NCI-H1436 treated with DMSO at 0.1 percent for 48 hours (cell line): ENCODE measurements at regions not wholly inside any gene's neighbourhood (a gene's known extent, or its start where the extent isn't known, plus 50 kb on each side); places are given as distances from the start of the nearest gene placed in this dataset.

ENCODE experiments used
- DNase-seq: peaks from one replicate; lab custom pipeline; 2025; lab: John Stamatoyannopoulos, UW

- DNase-seq = no peak
These were observed 434.4 kb downstream of the PTPRU start for GRCh38 chr1:29670752-29671151.

GRCh38 chr1:29669912-29670311, 433.6 kb downstream of the PTPRU start:
- DNase-seq = no peak

- DNase-seq = no peak
These were observed 433.0 kb downstream of the PTPRU start for GRCh38 chr1:29669158-29669871.

GRCh38 chr1:29668551-29669157, 432.3 kb downstream of the PTPRU start:
- no peak for DNase-seq

DNA sequence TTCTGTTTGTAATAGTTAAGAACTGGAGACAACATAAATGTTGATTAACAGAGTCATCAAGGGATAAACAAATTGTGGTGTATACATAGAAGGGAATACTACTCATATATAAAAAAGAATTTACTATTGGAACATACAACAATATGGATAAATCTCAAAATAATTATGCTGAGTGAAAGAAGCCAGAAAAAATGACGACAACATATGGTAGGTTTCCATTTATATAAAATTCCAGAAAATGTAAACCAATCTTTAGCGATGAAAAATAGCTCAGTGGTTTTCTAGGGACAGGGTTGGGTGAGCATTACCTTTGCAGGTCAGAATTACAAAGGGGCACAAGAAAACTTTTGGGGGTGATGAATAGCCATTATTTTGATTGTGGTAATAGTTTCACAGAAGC, 431.6 kb downstream of the PTPRU start:
- no peak for DNase-seq

DNA sequence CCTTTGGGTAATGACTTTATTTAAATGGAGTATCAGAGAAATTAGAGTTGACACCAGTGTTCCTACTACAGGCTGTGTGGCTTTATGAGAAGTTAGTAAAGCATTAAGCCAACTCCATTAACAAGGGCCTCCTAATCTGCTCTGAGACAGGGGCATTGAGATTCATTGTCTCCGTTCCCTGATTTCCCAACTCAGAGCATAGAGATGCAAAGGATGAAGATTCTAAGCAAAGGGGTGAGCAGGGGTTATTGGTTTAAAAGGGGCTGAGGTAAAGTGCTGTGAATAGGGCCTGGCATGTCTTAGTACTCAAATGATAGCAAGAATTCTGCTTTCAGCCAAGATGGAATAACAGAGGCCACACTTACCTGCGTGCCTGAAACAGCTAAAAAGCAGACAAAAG, 428.4 kb downstream of the PTPRU start:
- DNase-seq = no peak

DNA sequence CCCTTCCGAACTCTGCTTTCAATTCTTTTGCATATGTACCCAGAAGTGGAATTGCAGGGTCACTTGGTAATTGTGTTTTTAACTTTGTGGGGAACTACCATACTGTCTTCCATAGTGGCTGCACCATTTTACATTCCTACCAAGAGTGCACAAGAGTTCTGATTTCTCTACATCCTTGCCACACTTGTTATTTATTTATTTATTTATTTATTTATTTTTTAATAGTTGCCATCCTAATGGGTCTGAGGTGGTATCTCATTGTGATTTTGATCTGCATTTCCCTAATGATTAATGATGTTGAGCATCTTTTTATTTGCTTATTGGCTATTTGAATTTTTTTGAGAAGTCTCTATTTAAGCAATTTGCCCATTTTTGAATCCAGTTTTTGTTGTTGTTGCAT, 422.4 kb downstream of the PTPRU start:
- DNase-seq = no peak

- no peak for DNase-seq
These were observed 421.5 kb downstream of the PTPRU start for GRCh38 chr1:29657816-29658215.

DNA sequence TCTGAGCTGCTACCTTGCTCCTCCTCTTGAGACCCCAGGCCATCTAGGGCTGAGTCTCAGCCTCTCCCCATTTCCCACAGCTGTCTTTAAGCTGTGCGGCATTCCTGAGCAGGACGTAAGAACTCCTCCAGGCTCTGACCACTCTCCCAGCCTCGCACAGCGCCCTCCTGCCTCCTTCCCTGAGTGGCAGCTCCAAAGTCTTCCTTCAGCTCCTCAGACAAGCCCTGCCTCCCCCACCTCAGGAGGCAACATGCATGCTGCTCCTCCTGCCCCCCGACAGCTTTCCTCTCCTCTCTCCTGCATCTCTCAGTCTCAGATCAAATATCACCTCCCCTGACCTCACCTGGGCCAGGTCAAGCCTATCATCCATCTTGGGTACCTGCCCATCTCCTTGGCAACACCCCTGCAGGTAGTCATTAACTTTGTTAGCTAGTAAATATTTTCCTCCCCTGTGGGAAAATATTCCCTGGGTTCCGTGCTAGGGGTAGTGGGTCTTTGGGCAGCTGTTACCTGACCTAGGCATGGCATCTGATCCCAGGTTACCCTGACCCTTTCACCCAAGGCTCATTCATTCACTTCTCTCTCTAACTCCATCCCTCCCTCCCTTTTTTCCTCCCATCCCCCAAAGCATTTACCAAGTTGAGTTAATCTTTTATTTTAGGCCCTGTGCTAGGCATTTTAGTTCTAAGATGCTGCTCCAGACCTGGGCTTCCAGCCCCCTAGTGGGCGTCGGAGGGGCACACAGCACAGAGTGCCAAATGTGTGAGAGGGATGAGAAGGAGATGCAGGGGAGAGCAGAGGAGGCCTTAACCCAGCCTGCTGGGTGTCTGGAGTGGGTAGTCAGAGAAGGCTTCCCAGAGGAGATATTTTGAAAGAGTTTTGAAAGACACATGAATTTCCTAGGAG, 419.9 kb downstream of the PTPRU start:
- DNase-seq = no peak

DNA sequence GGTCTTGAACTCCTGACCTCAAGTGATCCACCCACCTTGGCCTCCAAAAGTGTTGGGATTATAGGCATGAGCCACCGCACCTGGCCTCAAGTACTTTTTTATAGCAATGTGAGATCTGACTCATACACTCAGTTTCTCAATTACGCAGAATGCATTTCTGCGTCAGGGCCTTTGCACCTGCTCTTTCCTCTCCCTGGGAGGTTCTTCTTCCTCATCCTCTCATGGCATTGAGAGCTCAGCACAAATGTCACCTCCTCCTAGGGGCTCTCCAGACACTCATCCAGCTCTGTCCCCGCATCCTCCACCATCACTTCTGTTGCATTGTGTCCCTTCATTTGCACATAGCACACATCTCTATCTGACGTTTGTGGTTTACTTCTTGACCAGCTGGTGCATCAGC, 418.8 kb downstream of the PTPRU start:
- DNase-seq = no peak

DNA sequence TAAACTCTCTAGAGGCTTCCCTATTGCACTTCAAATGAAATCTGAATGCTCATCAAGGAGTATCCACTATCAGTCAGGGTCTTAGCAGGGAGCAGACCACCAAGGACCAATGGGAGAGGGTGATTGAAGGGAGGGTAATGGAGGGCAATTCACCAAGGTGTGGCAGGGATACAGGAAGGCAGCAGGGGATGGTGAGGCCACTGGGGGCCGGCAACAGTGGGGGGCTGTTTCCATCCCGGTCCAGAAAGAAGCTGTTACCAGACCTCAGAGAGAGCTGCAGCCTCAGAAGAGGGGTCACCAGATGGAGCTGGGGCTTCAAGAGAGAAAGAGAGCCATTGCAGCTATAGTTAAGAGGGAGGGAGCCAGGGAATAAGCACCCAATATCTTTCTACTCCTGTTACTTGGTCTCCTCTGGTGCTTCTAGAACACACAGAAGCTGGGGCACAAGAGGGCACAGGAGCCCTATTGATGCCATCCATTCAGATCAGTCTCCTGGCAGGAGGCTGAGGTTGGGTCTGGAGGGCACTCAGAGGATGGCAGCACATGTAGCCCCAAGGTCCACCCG, 417.6 kb downstream of the PTPRU start:
- no peak for DNase-seq

DNA sequence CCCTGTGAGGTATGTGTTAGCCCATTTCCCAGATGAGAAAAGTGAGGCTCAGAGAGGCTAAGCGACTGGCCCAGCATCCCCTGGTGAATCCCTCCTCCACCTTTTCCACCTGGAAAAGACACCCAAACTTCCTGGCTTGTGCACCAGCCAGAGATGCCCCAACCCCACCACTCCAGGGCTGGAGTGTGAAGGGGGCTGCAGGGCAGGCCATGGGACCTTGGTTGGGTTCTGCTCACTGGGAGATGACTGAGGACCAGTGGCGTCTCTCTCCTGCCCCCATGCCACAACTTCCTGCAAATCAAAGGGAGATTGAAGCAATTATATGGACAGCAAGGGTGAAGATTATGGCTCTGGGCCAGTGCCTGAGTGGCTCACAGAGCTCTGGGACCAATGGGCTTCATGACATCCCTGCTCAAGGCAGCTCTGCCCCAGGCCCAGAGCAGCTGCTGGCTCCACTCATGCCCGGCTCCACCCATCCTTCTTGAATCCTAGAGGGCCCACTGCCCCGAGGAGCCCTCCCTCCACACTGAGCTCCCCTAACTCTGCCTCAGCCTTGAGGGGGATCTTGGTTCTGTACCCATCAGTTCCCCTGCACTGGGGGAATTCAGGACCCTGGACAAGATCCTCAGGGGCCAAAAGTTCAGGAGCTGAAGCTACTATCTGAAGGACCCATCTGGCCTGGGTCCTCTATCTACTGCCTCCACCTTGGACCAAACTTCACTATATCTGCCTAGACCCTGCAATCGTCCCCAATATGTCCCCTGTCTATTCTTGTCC, 416.9 kb downstream of the PTPRU start:
- DNase-seq = no peak

- DNase-seq = no peak
These were observed 415.7 kb downstream of the PTPRU start for GRCh38 chr1:29651684-29652665.

GRCh38 chr1:29651246-29651645, 414.9 kb downstream of the PTPRU start:
- DNase-seq = no peak

DNA sequence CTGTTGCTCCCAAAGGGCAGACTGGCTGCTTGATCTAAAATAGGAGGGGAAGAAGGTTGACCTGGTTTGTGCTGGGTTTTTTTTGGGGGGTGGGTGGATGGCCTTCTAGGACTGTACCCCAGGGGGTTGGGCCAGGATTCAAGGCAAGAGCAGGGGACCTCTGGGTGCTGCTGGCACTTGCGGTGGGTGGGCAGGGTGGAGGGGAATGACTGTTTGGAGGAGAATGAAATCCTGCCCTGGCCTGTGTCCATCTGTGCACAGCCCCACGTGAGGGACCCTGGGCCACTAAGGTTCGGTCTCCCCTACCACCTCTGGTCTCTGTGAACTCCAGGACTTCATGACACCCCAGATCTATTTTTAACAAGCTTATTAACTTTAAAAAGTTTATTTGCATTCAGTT, 414.2 kb downstream of the PTPRU start:
- DNase-seq = no peak

- no peak for DNase-seq
These were observed 413.7 kb downstream of the PTPRU start for GRCh38 chr1:29650041-29650400.

DNA sequence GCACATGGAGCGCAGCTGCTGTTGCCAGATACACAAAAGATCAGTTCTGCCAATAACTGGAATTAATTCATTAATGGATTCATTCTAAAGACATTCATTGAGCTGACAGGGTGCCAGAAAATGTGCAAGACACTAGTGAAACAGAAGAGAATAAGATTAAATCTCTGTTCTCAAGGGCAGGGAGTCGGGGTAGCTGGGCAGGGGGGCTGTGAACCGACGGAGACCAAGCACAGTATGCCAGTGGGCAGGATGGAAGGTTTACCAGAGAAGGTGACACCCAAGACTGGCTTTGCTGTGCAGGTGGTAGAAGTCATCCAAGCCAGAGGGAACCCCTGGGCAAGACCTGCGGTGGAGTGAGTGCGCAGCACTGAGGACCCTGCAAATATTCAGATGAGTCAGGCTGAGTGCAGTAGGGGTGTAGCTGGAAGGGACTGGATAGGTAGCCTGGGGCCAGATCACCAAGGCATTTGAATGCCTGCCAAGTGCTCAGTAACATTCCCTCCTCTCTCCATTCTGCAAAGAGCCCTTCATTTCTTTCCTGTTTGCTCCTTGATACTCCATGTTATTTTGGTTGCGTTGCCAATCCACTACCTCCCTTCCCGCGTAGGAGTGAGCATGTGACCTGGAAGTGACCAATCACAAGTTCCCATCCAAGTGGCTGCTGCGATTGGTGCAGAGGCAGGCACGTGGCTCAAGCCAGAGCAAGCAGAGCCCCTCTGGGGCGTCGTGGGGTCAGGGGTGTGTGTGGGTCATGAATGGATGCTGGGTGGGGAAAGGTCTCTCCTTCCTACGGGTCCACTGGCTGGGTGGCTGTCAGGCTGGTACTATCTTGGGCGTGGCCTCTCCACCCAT, 413.1 kb downstream of the PTPRU start:
- no peak for DNase-seq

DNA sequence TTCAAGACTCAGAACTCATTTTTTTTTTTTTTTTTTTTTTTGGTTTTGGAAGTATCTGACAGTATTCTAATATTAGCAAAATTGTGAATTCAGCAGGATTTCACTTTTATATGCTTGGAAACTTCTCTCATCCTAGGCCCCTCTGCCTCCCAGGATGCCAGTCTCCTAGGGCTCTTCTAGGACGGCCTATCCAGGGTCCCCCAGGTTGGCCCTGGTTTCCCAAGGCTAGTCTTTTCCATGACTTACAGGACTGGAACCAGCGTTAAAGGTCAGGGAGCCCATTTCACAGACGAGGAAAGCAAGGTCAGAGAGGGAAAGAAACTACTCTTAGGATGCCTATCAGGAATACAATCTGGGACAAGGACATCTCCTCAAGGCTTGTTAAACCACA, 412.5 kb downstream of the PTPRU start:
- DNase-seq = no peak

DNA sequence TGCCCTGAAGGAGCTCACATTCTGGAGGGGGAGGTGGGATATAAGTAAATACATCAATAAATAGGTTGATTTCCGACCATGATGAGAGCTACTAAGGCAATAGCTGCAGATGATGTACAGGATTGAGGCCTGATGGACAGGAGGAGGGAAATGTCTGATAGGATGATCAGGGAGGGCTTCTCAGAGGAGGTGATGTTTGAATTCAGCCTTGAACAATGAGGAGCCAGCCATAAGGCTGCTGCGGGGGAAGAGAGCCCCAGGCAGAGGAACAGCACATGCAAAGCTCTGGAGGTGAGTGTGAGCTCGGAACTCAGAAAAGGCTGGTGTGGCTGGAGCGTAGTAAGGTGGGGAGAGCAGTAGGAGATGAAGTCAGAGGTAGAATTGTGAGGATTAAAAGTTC, 411.7 kb downstream of the PTPRU start:
- DNase-seq = no peak

- no peak for DNase-seq
These were observed 411.3 kb downstream of the PTPRU start for GRCh38 chr1:29647581-29647980.
